Cardiac muscle cell (in vitro differentiated cells and primary cell): ENCODE measurements at regions not wholly inside any gene's neighbourhood (a gene's known extent, or its start where the extent isn't known, plus 50 kb on each side); places are given as distances from the start of the nearest gene placed in this dataset.

Experiments used
- DNase-seq, 2 donors: peaks; one replicate each; pipeline versions ENCODE4 v3.0.0 to v3.0.0-alpha.2; 2010 to 2017; ENCODE audit warnings: low read depth in 1 of 2, low spot score in 1 of 2
- H3K27ac ChIP-seq: fragments of 200-600 bp; sonication (generic); 2 replicates; pipeline ENCODE4 v1.5.1; 2016
- H3K27me3 ChIP-seq: fragments of 200-600 bp; sonication (generic); 2 replicates; pipeline ENCODE4 v1.6.0; 2016; ENCODE audit warnings: control low read depth
- H3K36me3 ChIP-seq: fragments of 200-600 bp; sonication (generic); 2 replicates; pipeline ENCODE4 v1.5.1; 2016; ENCODE audit warnings: control low read depth
- H3K4me1 ChIP-seq: fragments of 200-600 bp; sonication (generic); 2 replicates; pipeline ENCODE4 v1.8.1; 2017; ENCODE audit warnings: low read depth, mild to moderate bottlenecking, mixed run types
- H3K4me3 ChIP-seq: fragments of 200-600 bp; sonication (generic); 2 replicates; pipeline ENCODE4 v1.5.1; 2016; ENCODE audit warnings: mild to moderate bottlenecking
- H3K9me3 ChIP-seq: fragments of 200-600 bp; sonication (generic); 2 replicates; pipeline ENCODE4 v1.5.1; 2017; ENCODE audit warnings: low read depth, mild to moderate bottlenecking, control low read depth
- CTCF ChIP-seq: IDR thresholded peaks from 2 replicates; pipeline ENCODE4 v1.5.1; 2012; ENCODE audit warnings: low read depth, mild to moderate bottlenecking, low read length

DNA sequence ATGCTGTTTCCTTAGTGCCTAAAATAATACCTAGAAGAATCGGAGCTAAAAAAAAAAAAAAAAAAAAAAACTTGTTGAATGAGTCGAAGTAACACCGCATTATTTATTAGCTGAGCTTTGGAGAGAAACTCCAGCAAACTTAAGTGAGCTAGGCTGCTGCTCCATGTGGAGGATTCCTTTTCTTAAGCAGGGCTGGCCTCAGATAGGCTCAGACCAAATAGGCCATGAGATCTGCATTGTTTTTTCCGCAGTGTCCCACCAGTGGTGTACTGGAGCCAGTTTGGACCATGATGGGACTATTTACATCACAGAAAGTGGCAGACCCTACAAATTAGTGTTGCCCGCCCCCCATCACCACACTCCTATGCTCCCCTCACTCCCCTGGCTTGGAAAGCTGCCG, 341.4 kb downstream of the DTWD2 start:
- Histone ChIP-seq H3K36me3 (no peaks in the 10 kb centered on the region), H3K27ac (no peak overlapping the region), H3K4me1 (no peaks in the 10 kb centered on the region), H3K4me3 (no peak overlapping the region), H3K9me3 (no peaks in the 10 kb centered on the region), H3K27me3 (no peaks in the 10 kb centered on the region)
- DNase-seq: no peak
- TF ChIP-seq CTCF: no peak

DNA sequence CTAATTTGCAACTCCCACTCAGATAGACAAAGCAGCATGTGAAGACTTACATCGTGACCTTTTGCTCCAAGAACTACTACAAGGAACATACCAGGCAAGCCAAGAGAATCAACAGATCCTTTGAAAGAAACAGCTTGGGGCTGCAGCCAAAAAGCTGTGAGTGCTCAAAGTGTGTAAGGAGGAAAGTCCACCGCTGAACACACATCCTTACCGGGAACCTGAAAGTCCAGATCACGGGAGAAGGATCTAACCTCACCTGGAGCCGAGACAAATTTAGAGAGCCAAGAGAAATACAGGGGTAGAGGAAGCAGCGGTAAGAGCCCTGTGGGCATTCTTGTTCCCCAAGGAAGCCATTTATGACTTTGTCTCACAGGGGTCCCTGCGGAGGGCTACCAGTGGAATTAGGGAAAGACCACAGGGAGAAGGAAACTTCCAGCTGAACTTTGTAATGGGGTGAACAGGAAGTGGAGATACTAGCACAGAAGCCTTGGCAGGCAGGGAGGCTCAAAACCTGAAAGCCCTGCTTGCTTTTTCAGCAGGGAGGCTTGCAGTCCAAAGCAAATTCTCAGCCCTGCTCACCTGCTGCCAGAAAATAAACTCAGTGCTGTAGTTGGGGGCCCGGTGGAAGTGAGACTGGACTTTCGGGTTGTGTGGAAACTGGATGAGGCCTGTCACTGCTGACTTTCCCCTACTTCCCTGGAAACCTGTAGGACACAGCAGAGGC, 350.2 kb downstream of the DTWD2 start:
- Histone ChIP-seq H3K4me3 (no peak overlapping the region), H3K36me3 (no peaks in the 10 kb centered on the region), H3K4me1 (no peaks in the 10 kb centered on the region), H3K27me3 (no peaks in the 10 kb centered on the region), H3K9me3 (no peaks in the 10 kb centered on the region), H3K27ac (no peak overlapping the region)
- no peak for DNase-seq
- TF ChIP-seq CTCF: no peak

- Histone ChIP-seq H3K36me3 (no peaks in the 10 kb centered on the region), H3K27ac (no peak overlapping the region), H3K27me3 (no peaks in the 10 kb centered on the region), H3K4me1 (no peaks in the 10 kb centered on the region), H3K9me3 (no peaks in the 10 kb centered on the region), H3K4me3 (no peak overlapping the region)
- DNase-seq: peak in 1 of 2 donors; percentile 19
- TF ChIP-seq CTCF: no peak
These were observed 359.5 kb downstream of the DTWD2 start for GRCh38 chr5:118628660-118629354.

DNA sequence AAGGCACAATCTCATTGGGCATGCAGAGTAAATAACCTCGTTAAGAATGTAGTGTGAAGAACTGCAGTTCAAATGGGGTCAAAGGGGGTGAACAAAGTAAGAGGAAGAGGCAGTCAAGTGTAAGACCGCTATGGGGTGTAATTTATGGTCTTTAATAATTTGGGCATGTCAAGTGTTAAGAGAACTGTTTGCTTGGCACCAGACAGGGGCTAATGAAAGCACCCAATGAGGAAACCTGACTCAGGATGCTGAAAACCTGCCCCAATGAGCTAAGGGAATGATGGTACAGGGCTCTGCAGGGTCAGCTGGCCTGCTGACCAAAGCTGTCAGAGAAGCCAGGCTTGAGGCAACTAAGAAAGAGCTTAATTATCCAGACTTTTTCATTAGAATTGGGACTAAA, 368.1 kb downstream of the DTWD2 start:
- no peak overlapping the region for H3K4me3 ChIP-seq
- no peaks in the 10 kb centered on the region for H3K36me3 ChIP-seq
- no peaks in the 10 kb centered on the region for H3K4me1 ChIP-seq
- no peak overlapping the region for H3K27ac ChIP-seq
- no peaks in the 10 kb centered on the region for H3K9me3 ChIP-seq
- no peak for TF ChIP-seq CTCF
- no peak for DNase-seq
- no peaks in the 10 kb centered on the region for H3K27me3 ChIP-seq

DNA sequence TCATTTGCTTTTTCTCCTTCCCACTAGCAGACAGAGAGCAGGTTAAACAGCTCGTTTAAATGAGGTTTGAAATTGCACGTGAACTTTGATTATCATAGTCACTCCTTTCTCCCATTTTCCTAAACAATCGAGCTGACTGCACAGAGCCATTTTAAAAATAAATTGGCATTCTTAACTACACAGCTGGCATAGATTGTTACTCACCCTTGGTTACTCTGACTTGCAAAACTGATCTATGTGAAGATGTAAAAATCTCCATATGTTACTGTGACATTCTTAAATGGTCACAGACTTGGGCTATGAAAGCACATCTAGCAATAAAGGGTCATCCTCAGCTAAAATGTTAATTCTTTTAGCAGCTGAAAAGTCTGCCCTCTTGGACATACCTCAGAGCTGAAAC, 368.5 kb downstream of the DTWD2 start:
- no peak for DNase-seq
- no peak for TF ChIP-seq CTCF
- H3K27ac ChIP-seq: no peak overlapping the region
- H3K27me3 ChIP-seq: no peaks in the 10 kb centered on the region
- H3K9me3 ChIP-seq: no peaks in the 10 kb centered on the region
- no peaks in the 10 kb centered on the region for H3K4me1 ChIP-seq
- no peaks in the 10 kb centered on the region for H3K36me3 ChIP-seq
- H3K4me3 ChIP-seq: no peak overlapping the region
